ENCODE measurements at regions not wholly inside any gene's neighbourhood (a gene's known extent, or its start where the extent isn't known, plus 50 kb on each side); places are given as distances from the start of the nearest gene placed in this dataset.

DNA sequence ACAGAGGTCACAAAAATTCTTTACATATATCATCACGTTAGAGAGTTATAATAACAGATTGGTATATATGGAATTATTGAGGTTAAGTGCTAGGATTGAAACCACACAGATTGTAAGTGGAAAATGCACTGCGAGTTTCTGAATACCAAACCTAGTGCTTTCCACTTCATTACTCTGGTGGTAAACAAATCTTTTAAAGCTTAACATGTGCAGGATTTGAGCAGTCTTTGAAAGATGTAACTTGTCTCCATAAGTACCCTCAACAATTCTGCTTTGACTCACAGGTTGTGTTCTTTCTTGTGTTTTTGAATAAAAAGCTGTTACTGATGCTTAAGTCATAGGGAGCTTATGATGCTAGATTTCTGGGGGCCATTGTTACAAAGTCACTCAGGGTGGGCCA is 314.7 kb upstream of the DACH1 start:
- Histone ChIP-seq H3K36me3 (ENCODE audit: low read depth, low read length) (no peaks in the 10 kb centered on the region), H3K79me2 (ENCODE audit: low read length) (no peaks in the 10 kb centered on the region), H3K27me3 (ENCODE audit: low read length) (no peaks in the 10 kb centered on the region), H3K9me2 (replicated peaks; ENCODE audit: low read length) (no peaks in the 10 kb centered on the region), H3K27ac (ENCODE audit: low read length) (no peak overlapping the region), H3K9me3 (ENCODE audit: low read length) (no peaks in the 10 kb centered on the region), H3K9ac (ENCODE audit: low read length) (no peak overlapping the region), H3K4me1 (ENCODE audit: insufficient read depth, low read length) (peaks cover 15% of the 10 kb centered on the region), H3K4me3 (ENCODE audit: low read length) (no peak overlapping the region), H3K4me2 (ENCODE audit: low read length) (no peak overlapping the region), H3F3A (ENCODE audit: low read length, unreplicated experiment) (peaks cover 4% of the 10 kb centered on the region), H4K20me1 (ENCODE audit: low read length) (no peaks in the 10 kb centered on the region), H2AFZ (ENCODE audit: low read length) (no peak overlapping the region)
- ATAC-seq (no peak), DNase-seq (no peak)
- TF ChIP-seq EZH2phosphoT487 (IDR thresholded peaks at IDR 0.05; ENCODE audit: borderline replicate concordance, low read length) = no peak
- no peak for TF ChIP-seq EZH2 (IDR thresholded peaks at IDR 0.05; ENCODE audit: low read length, unreplicated experiment)
- TF ChIP-seq, protein P1, sequence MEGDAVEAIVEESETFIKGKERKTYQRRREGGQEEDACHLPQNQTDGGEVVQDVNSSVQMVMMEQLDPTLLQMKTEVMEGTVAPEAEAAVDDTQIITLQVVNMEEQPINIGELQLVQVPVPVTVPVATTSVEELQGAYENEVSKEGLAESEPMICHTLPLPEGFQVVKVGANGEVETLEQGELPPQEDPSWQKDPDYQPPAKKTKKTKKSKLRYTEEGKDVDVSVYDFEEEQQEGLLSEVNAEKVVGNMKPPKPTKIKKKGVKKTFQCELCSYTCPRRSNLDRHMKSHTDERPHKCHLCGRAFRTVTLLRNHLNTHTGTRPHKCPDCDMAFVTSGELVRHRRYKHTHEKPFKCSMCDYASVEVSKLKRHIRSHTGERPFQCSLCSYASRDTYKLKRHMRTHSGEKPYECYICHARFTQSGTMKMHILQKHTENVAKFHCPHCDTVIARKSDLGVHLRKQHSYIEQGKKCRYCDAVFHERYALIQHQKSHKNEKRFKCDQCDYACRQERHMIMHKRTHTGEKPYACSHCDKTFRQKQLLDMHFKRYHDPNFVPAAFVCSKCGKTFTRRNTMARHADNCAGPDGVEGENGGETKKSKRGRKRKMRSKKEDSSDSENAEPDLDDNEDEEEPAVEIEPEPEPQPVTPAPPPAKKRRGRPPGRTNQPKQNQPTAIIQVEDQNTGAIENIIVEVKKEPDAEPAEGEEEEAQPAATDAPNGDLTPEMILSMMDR (conservative IDR thresholded peaks at IDR 0.05; ENCODE audit: low read depth, low read length) = no peak
- POLR2A ChIA-PET (ENCODE audit: unreplicated experiment) = no interaction called here
- CTCF ChIA-PET = no interaction called here
- intact Hi-C loops (cut with micrococcal nuclease) = loop anchor here (10.0 kb wide), 1 partner anchor 117 kb away; no protein-coding TSS in a partner anchor
- BruUV-seq (replicated peaks) = no TSS peak

DNA sequence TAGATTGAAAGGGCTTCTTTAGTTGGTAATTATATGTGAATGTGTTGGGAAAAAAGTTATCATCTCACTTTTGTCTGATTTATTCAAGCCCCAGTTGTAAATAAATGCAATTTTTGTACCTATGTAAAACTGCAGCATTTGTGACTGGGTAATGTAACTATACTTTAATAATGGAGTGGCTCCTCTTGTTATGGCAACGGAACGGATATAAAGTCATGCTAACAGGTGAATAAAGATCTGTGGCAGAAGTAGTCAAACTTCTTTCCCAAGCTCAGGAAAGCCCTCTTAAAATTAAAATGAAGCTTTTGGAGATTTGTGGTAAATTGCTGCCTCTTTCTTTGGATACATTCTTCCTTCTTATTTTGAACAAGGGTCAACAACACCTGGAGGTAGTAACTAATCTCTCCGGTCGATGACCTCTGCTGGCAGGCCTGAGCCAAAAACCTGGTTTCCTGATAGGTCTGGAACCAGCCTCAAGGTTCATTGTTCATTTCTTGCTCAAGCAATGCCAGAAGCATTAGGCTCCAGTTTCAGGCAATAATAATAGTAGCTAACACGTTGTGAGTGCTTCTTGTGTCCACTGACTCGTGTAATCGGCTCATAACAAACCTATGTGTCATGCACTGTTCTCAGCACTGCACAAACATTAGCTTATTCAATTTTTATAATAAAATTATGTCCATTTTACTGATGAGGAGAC is 313.4 kb upstream of the DACH1 start:
- peak; percentile 90 for DNase-seq
- H3K27me3 ChIP-seq (ENCODE audit: low read length) = no peaks in the 10 kb centered on the region
- ATAC-seq = peak; percentile 99
- no peak overlapping the region for H2AFZ ChIP-seq (ENCODE audit: low read length)
- intact Hi-C loops (cut with micrococcal nuclease) = loop anchor here (10.0 kb wide), 1 partner anchor 116 kb away; no protein-coding TSS in a partner anchor
- CTCF ChIA-PET = no interaction called here
- no TSS peak for BruUV-seq (replicated peaks)
- peak overlapping the region; percentile 61 for H3K4me2 ChIP-seq (ENCODE audit: low read length)
- H3K9me2 ChIP-seq (replicated peaks; ENCODE audit: low read length) = no peaks in the 10 kb centered on the region
- H3F3A ChIP-seq (ENCODE audit: low read length, unreplicated experiment) = peaks cover 4% of the 10 kb centered on the region
- H3K4me3 ChIP-seq (ENCODE audit: low read length) = no peak overlapping the region
- H3K9ac ChIP-seq (ENCODE audit: low read length) = no peak overlapping the region
- peaks cover 9% of the 10 kb centered on the region for H3K4me1 ChIP-seq (ENCODE audit: insufficient read depth, low read length)
- H4K20me1 ChIP-seq (ENCODE audit: low read length) = no peaks in the 10 kb centered on the region
- POLR2A ChIA-PET (ENCODE audit: unreplicated experiment) = no interaction called here
- no peaks in the 10 kb centered on the region for H3K9me3 ChIP-seq (ENCODE audit: low read length)
- no peaks in the 10 kb centered on the region for H3K79me2 ChIP-seq (ENCODE audit: low read length)
- H3K36me3 ChIP-seq (ENCODE audit: low read depth, low read length) = no peaks in the 10 kb centered on the region
- H3K27ac ChIP-seq (ENCODE audit: low read length) = peak overlapping the region; percentile 62
- no peak for TF ChIP-seq EZH2 (IDR thresholded peaks at IDR 0.05; ENCODE audit: low read length, unreplicated experiment)
- TF ChIP-seq, protein P1 (conservative IDR thresholded peaks at IDR 0.05; ENCODE audit: low read depth, low read length) = 0 out of 2 replicates have a peak, but pooled peaks have one; percentile 16
- TF ChIP-seq EZH2phosphoT487 (IDR thresholded peaks at IDR 0.05; ENCODE audit: borderline replicate concordance, low read length) = no peak

DNA sequence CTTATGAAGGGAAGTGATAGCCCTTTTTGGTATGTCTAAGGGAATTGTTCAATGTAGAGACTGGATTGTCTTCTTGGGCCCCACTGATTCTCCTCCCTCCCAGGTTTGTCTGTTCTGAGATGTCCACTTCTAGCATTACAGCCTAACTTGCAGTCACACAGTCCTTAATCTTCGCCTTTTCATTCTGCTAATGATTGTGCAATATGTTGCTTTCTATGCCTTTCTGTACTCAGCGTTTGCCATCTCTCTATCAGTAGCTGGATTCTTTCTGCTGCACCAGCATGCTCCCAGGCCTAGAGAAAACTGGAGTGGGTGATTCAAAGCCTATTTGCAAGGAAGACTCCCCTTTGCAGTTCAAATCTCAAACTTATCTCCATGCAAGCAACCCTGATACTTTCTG is 307.5 kb upstream of the DACH1 start:
- Histone ChIP-seq H4K20me1 (ENCODE audit: low read length) (no peaks in the 10 kb centered on the region), H3K9ac (ENCODE audit: low read length) (no peak overlapping the region), H3K27me3 (ENCODE audit: low read length) (no peaks in the 10 kb centered on the region), H2AFZ (ENCODE audit: low read length) (no peak overlapping the region), H3F3A (ENCODE audit: low read length, unreplicated experiment) (no peaks in the 10 kb centered on the region), H3K9me3 (ENCODE audit: low read length) (no peaks in the 10 kb centered on the region), H3K4me2 (ENCODE audit: low read length) (no peak overlapping the region), H3K9me2 (replicated peaks; ENCODE audit: low read length) (no peaks in the 10 kb centered on the region), H3K27ac (ENCODE audit: low read length) (no peak overlapping the region), H3K36me3 (ENCODE audit: low read depth, low read length) (no peaks in the 10 kb centered on the region), H3K4me1 (ENCODE audit: insufficient read depth, low read length) (no peaks in the 10 kb centered on the region), H3K4me3 (ENCODE audit: low read length) (no peak overlapping the region), H3K79me2 (ENCODE audit: low read length) (no peaks in the 10 kb centered on the region)
- ChIA-PET POLR2A (ENCODE audit: unreplicated experiment) (no interaction called here), CTCF (no interaction called here)
- no TSS peak for BruUV-seq (replicated peaks)
- DNase-seq (no peak), ATAC-seq (no peak)
- intact Hi-C loops (cut with micrococcal nuclease) = no loop called here
- TF ChIP-seq EZH2 (IDR thresholded peaks at IDR 0.05; ENCODE audit: low read length, unreplicated experiment) (no peak), EZH2phosphoT487 (IDR thresholded peaks at IDR 0.05; ENCODE audit: borderline replicate concordance, low read length) (no peak)
- TF ChIP-seq, protein P1 (conservative IDR thresholded peaks at IDR 0.05; ENCODE audit: low read depth, low read length) = no peak
